DND-41 (cell line): ENCODE measurements at regions not wholly inside any gene's neighbourhood (a gene's known extent, or its start where the extent isn't known, plus 50 kb on each side); places are given as distances from the start of the nearest gene placed in this dataset.

Source experiments
- EZH2 ChIP-seq: IDR thresholded peaks from 3 replicates; pipeline ENCODE4 v1.6.1; 2012; ENCODE audit warnings: borderline replicate concordance, low read depth, mild to moderate bottlenecking, moderate library complexity, low read length, inconsistent platforms; ENCODE audit not compliant: severe bottlenecking
- TF ChIP-seq, protein P1 (sequence below): IDR thresholded peaks from 2 replicates; pipeline ENCODE4 v1.5.1; 2012; ENCODE audit warnings: borderline replicate concordance, low read length, moderate library complexity, mild to moderate bottlenecking; ENCODE audit not compliant: poor library complexity, severe bottlenecking; ENCODE audit errors: extremely low read depth

DNA sequence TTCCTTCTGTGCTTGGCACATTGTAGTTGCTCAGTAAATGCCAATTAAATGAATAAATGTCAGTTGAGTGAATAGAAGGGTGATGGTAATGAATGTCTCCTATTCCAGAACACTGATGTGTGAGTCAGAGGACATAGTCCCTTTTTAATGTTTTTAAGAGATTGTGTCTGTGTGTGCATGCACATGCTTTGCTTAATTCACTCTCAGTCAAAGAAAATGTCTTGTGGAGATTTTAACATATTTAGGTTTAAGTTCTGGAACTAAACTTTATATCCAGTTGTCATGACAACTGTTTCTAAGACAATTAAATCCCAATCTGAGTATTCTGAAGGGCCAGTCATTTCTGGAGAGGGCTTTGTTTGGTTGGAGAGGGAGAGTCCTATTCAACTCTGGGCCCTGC, 255.3 kb upstream of the CDH11 start:
- TF ChIP-seq EZH2 = no peak
- TF ChIP-seq, protein P1, sequence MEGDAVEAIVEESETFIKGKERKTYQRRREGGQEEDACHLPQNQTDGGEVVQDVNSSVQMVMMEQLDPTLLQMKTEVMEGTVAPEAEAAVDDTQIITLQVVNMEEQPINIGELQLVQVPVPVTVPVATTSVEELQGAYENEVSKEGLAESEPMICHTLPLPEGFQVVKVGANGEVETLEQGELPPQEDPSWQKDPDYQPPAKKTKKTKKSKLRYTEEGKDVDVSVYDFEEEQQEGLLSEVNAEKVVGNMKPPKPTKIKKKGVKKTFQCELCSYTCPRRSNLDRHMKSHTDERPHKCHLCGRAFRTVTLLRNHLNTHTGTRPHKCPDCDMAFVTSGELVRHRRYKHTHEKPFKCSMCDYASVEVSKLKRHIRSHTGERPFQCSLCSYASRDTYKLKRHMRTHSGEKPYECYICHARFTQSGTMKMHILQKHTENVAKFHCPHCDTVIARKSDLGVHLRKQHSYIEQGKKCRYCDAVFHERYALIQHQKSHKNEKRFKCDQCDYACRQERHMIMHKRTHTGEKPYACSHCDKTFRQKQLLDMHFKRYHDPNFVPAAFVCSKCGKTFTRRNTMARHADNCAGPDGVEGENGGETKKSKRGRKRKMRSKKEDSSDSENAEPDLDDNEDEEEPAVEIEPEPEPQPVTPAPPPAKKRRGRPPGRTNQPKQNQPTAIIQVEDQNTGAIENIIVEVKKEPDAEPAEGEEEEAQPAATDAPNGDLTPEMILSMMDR = no peak
